Fibroblast of skin of left biceps (primary cell): ENCODE measurements at regions not wholly inside any gene's neighbourhood (a gene's known extent, or its start where the extent isn't known, plus 50 kb on each side); places are given as distances from the start of the nearest gene placed in this dataset.
A peak's percentile ranks its signal among the peaks of the same experiment; 100 is the strongest.
"Not testable (repeated sequence)": the region's sequence is repeated elsewhere in the genome, so short reads cannot be mapped to it uniquely, and the experiment has no call there.

Experiments
- DNase-seq, 2 experiments: peaks; one replicate each; pipeline ENCODE4 v3.0.0-alpha.2; 2013; ENCODE audit warnings: low read depth in 2 of 2

GRCh38 chr4:141524841-141525240, 111.5 kb upstream of the IL15 start:
- no peak for DNase-seq

- DNase-seq: no peak
Observed at GRCh38 chr4:141530627-141531026, 105.8 kb upstream of the IL15 start.

GRCh38 chr4:141534985-141535384, 101.4 kb upstream of the IL15 start:
- no peak for DNase-seq

GRCh38 chr4:141538001-141538400, 98.4 kb upstream of the IL15 start:
- DNase-seq: no peak

- DNase-seq: no peak
Observed at GRCh38 chr4:141540643-141541042, 95.7 kb upstream of the IL15 start.

GRCh38 chr4:141541851-141542250, 94.5 kb upstream of the IL15 start:
- DNase-seq: peak; percentile 13 to 30

- DNase-seq: no peak
Observed at GRCh38 chr4:141543176-141543575, 93.2 kb upstream of the IL15 start.

- no peak for DNase-seq
Observed at GRCh38 chr4:141543706-141544105, 92.7 kb upstream of the IL15 start.

GRCh38 chr4:141548791-141549190, 87.6 kb upstream of the IL15 start:
- no peak for DNase-seq

- no peak for DNase-seq
Observed at GRCh38 chr4:141560056-141560455, 76.3 kb upstream of the IL15 start.

GRCh38 chr4:141562649-141563048, 73.7 kb upstream of the IL15 start:
- DNase-seq: no peak

GRCh38 chr4:141563723-141564122, 72.7 kb upstream of the IL15 start:
- no peak for DNase-seq

GRCh38 chr4:141564961-141565360, 71.4 kb upstream of the IL15 start:
- DNase-seq: not testable (repeated sequence)

- no peak for DNase-seq
Observed at GRCh38 chr4:141565379-141566089, 70.8 kb upstream of the IL15 start.

GRCh38 chr4:141567326-141567915, 69.0 kb upstream of the IL15 start:
- DNase-seq: no peak

- DNase-seq: peak in 1 of 2 experiments; percentile 23
Observed at GRCh38 chr4:141569141-141569540, 67.2 kb upstream of the IL15 start.

- no peak for DNase-seq
Observed at GRCh38 chr4:141570290-141570689, 66.1 kb upstream of the IL15 start.

GRCh38 chr4:141571362-141571761, 65.0 kb upstream of the IL15 start:
- no peak for DNase-seq

- DNase-seq: no peak
Observed at GRCh38 chr4:141571793-141572192, 64.6 kb upstream of the IL15 start.

- no peak for DNase-seq
Observed at GRCh38 chr4:141573678-141574077, 62.7 kb upstream of the IL15 start.

GRCh38 chr4:141575884-141576283, 60.5 kb upstream of the IL15 start:
- no peak for DNase-seq

- no peak for DNase-seq
Observed at GRCh38 chr4:141576585-141577110, 59.7 kb upstream of the IL15 start.

- DNase-seq: no peak
Observed at GRCh38 chr4:141578451-141578850, 57.9 kb upstream of the IL15 start.
